ENCODE measurements at regions not wholly inside any gene's neighbourhood (a gene's known extent, or its start where the extent isn't known, plus 50 kb on each side); places are given as distances from the start of the nearest gene placed in this dataset.

DNA sequence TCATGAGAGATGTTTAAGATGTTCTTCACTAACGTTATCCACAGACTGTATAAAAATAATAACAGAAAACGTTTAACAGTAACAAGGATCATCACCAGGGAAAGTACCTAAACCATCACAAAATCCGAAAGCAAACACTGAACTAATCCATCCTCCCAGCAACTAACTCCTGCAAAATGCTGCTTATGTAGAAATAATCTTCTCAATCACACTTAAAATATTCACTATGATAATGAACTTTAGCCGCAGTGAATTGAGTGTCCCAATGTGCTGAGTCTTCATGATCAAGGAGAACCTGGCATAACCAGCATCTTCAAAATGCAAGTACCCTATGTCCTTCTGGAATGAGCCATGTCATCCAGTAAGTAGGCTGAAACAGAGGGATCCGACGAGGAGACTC lies 166.1 kb downstream of the LTN1 start:
- DNase-seq (ENCODE audit: low spot score) = no peak

DNA sequence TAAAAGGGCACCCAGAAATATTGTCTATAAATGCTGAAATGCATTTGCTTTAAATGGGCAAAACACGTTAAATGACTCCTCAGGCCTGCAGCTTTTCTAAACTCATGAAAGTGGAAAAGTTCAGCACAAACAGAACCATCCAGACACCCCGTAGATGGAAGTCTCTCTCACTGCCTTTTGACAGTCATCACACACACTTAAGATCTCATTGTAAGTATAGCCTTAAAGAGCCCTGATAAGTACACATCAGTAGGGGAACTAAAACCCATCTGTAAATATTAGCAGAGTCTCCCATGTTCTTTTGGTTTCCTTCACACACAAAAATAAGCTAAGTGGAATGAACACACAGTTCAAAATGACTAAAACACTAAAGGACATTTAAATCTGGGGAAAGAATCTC lies 166.7 kb downstream of the LTN1 start:
- no peak for DNase-seq (ENCODE audit: low spot score)

DNA sequence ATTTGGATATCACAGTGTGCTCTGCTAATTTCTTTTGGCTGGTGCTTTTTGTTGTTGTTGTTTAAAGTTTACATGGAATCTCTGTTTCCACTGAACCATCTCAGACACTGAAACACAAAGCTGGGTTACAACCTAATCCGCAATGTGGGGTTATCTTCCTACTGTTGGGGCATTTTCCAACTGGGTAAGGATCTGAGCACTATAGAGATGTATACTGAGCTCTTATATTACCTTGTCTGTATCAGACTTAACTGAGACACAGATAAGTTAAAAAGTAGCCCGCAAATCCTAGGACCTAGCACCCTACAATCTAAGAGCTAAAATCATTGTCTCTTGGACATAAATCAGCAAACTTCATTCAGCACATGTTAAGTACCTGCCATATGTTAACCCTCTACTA lies 169.2 kb downstream of the LTN1 start:
- DNase-seq (ENCODE audit: low spot score) = no peak

DNA sequence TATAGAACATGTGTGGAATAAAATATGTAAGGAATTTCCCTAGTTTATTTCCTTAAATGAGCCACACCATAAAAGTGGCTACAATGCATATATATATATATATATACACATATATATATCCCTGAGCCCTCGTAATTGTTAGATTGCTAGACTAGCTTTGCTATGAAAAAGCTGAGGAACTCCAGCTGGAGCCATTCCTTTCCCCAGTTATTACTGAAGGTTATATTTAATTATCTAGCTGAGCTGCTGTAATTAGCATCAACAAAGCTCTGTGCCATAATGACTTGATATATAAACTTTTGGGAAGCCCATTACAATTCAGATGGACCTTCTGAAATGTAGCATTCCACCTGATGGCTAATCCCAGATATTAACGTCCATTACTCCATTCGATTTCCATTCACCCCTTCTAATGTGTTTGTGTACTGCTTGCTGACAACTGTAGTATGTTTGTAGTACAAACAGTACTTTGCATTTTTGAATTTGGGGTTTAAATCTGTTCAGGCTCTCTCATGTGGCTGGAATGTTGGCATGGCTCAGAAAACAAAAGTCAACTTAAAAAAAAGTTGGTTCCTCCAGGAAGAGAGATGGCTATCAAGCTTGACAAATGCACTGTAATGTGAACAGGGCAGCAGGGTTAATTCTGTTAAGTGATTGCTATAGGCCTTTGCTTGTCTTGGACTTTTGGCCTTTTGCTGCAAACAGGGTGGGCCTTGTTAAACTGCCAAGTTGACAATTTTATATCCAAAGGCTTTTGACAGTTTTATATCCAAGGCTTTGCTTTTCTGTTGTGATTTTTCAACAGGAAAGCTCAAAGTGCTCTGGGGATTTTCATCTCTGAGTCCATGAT lies 170.0 kb downstream of the LTN1 start:
- DNase-seq (ENCODE audit: low spot score) = peak; percentile 3

DNA sequence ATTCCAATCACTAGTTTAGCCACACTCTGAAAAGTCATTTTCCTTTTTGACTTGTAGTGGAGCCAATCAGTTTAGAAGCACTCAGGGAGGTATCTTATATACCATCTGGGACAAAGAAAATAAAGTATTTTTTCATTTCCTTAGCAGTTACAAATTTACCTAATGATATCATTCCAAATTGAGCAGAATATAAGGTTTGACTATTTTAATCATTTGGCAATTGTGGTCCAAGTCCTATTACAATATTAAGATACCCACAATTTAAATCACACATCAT lies 170.6 kb downstream of the LTN1 start:
- DNase-seq (ENCODE audit: low spot score) = no peak

DNA sequence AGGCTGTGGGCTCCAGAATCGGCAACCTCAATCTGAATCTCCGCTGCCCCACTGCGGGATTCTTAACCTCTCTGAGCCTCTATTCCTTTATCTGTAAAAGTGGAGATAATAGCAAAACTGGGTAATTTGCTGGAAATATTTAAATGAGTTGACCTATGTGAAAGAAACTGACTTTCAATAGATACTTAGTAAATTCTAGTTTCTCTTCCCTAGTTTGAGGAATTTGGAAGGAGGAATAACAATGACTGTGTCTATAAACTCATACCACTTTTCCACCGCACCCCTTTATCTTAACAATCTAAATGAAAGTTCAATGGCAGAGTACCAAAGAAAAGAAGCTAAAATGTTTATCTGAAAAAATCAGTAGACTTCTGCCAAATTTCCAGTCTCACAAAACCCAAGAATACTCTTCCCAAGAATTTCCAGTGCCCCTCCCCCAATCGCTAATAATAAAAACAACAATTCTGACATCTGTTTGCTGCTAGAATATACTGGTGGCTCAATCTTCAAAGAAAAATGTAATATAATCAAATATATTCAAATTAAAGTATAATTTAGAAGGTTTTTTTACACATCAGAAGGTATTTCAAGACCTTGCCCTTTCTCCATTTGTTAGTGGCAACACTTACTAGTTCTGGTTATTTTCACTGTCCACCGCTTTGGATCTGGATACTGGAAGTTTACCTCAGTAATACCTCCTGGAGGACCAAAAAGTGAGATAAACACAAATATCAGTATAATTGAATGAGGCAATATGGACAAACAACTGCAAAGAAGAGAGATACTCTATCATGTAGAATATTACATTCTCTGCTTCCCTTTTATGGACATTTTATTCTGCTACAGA lies 171.2 kb downstream of the LTN1 start:
- no peak for DNase-seq (ENCODE audit: low spot score)

DNA sequence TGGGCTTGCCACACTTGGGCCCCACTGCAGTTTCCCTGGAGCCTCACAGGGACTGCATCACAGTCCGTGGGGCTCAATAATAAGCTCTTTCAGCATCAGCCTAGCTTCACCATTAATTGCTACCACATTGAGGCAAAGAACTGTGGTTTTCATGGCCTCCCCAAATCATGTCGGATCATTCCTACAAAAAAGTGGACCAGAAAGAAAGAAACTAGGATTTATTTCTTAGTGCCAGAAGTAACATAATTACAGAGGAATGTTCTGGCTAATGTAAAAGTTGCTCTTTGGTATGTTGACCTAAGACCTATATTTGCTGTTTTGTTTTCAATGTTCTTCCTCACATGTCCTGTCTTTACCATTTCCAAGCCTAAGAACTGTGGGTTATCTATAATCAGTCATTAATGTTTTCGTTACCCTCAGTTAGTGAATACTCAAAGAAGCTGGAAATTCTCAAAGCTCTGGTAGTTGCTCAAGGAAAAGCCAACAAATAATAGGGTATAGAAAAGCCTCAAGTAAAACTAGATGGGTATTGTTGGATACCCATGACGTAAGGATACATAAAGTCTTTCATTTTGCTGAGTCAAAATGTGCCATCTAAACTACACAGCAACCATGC lies 173.9 kb downstream of the LTN1 start:
- DNase-seq (ENCODE audit: low spot score) = no peak

DNA sequence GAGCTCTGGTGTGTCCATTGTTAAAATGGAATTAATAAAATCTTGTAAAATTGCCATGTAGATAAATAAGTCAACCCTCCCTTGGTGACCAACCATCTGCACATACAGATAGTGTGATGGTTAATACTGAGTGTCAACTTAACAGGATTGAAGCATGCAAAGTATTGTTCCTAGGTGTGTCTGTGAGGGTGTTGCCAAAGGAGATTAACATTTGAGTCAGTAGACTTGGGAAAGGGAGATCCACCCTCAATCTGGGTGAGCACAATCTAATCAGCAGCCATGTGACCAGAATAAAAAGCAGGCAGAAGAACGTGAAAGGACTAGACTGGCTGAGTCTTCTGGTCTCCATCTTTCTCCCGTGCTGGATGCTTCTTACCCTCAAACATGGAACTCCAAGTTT lies 174.8 kb downstream of the LTN1 start:
- DNase-seq (ENCODE audit: low spot score) = no peak

DNA sequence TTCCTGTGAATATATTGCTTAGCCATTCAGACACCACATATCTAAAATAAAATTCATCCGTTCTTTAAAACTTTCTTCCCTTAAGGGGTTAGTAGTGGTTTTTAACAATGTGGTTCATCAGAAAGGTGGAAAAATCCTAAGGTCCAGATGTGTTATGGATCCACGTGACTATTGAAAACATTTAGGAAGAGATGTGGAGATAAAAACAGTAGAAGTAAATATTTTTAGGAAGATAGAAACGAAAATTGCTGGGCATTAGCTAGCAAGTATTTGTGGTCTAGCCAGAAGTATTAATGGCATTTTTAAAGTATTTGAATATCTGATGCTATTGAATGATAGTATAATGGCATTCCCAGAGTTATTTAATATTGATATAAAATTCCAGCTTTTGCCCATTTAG lies 180.8 kb downstream of the LTN1 start:
- DNase-seq (ENCODE audit: low spot score) = no peak

DNA sequence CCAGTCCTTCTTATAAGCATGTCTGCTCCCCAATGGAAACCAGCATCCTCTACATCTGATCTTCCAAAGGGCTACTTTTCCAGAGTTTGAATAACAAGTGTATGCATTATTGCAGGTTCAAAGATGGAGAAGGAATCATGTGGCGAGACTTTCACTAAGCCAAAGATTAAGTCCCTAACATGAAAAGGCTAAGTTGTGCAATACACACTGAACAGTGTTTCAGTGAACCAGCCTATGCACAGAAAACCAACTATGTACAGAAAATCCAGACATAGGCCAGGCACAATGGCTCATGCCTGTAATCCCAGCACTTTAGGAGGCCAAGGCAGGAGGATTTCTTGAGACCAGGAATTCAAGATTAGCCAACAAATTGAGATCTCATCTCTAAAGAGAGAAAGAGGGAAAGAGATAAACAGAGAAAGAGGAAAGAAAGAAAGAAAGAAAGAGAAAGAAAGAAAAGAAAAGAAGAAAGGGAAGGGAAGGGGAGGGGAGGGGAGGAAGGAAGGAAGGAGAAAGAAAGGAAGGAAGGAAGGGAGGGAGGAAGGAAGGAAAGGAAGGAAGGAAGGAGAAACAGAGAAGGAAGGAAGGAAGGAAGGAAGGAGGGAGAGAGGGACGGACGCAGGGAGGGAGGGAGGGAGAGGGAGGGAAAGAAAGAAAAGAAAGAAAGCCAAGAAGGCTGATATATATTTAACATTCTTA lies 181.7 kb downstream of the LTN1 start:
- DNase-seq (ENCODE audit: low spot score) = no peak

DNA sequence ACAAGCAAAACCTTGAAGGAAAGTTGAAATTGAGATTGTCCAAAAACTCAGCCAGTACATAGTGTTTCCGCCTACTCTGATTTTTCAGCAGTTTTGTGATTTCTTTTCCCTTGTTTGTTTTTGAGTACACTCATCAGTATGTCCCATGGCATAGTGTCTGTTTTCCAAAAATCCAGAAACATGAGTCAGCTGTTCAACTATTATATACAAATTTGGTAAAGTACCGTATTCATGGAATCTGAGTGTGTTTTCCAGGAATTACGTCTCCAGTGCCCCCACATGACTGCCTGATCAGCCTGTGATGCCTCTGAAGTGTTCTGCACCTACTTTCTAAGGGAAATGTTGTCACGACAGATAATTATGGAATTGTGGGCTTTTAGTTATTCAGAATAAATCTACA lies 186.8 kb downstream of the LTN1 start:
- no peak for DNase-seq (ENCODE audit: low spot score)

DNA sequence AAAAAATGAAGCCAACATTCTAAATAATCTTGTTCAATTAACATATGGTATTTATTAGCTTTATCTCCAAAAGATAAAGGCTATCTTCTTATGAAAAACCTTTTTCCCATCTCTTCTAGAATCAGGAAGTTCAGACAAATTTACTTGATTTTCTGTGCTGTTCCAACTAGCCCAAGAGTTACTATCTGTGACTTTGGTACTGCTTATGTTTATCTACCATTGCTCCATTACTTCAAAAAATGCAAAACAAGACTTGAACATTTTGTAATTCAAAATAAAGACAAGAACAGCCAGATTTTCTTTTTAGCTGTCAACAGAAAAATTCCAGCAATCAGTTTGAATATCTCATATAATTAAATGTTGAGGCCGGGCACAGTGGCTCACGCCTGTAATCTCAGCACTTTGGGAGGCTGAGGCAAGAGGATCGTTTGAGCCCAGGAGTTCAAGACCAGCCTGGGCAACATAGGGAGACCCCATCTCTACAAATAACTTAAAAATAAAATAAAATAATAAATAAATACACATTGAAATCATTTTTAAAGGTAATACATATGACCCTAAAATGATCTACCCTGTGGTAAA lies 188.5 kb downstream of the LTN1 start:
- DNase-seq (ENCODE audit: low spot score) = no peak

DNA sequence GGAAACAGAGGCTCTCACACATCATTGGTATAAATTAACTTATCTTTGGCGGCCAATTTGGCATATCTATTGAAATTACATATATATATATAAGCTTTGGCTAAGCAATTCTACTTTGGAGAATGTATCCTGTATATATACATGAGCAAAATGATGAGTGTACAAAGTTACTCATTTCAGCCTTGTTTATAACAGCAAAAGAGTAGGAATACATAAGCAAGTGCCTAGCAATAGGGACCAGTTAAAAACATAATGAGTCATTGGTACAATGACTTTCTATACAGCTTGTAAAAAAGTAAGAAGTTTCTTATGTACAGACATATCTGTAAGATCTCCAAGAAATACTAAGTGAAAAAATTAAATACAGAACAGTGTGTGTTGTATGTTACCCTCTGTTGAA lies 190.8 kb downstream of the LTN1 start:
- DNase-seq (ENCODE audit: low spot score) = no peak

DNA sequence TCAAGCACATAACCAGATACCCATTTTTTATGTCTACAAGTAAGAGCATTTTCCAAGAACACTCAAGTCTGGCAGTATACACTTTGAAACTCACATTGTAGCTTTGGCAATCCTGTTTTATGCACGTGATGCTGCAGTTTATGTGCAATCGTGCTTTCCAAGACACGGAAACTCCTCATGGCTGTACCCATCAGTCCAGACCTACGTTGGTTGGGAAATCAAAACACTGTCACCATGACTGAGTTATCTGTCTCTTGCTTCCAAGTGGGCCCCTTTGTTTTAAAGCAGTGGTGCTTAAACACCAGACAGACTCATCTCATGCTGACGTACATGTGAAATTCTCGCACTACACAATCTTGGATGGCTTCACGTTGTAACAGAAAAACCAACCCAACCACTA lies 192.8 kb downstream of the LTN1 start:
- DNase-seq (ENCODE audit: low spot score) = no peak

DNA sequence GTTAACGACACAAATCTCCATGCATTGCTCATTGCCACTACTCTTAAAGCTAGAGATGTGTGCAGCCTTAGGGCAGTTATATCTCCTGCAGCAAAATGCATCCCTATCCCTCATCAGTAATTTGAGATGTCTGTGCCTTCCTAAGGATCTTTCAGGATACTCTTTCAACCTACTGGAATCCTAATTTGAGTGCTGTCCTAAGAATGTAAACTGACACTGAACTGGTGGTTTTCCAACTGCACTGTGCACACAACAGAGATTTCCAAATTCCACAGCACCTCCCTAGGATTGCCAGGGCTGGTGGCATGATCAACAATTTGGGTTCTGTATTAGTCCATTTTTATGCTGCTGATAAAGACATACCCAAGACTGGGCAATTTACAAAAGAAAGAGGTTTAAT lies 193.9 kb downstream of the LTN1 start:
- no peak for DNase-seq (ENCODE audit: low spot score)

DNA sequence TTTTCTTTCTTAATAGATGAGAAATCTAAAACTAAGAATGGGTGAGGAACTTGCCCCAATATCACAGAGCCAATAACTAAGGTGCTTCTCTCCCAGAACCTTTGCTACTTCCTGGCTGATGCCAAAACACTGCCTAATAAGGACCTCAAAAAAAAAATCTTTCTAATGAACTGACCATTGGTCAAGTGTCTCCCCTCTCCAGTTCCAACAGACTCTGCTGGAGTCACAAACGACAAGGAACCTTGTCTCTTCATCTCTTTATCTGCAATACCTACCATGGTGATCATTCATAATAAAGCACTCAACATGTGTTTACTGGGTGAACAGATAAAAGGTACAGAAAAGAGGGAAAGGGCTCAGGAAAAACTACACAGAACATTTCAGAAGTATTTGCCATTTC lies 197.4 kb downstream of the LTN1 start:
- DNase-seq (ENCODE audit: low spot score) = no peak

DNA sequence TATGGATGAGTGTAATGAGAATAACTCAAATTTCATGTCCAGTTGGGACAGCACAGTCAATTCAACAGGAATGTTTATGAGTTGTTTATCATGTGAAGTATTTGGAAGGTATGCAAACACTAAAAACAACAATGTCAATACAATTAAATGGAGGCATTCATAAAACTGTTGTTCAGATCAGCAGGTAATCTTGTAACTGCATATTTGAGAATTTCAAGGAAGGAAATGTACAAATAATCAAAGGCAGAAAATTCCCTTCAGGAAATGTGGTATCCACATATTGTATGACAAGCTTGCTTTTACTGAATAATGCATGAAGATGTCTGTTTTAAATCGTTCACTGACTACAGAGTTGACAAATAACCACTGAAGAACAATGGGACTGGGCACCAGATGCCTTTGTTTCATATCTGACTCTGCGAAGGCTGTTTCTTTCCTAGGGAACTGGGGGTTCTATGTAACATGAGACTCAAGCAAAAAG lies 198.3 kb downstream of the LTN1 start:
- DNase-seq (ENCODE audit: low spot score) = no peak

DNA sequence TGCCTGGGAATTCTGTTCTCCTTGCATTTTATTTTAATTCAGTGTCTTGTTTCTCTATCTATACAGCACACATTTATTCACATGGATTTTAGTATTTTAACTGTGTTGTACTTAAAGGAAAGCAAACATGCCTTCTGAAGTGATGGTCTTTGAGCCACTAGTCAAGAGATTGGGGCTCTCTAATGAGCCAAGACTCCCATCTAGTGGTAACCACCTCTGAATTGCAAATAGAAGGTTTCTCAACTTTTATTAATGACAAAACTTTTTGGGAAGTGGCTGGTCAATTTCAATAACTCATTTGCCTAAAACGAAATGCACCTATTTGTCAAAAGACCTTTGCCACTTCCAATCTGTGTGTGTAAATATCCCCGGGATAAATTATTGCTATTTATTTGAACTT lies 199.6 kb downstream of the LTN1 start:
- peak; percentile 43 for DNase-seq (ENCODE audit: low spot score)

DNA sequence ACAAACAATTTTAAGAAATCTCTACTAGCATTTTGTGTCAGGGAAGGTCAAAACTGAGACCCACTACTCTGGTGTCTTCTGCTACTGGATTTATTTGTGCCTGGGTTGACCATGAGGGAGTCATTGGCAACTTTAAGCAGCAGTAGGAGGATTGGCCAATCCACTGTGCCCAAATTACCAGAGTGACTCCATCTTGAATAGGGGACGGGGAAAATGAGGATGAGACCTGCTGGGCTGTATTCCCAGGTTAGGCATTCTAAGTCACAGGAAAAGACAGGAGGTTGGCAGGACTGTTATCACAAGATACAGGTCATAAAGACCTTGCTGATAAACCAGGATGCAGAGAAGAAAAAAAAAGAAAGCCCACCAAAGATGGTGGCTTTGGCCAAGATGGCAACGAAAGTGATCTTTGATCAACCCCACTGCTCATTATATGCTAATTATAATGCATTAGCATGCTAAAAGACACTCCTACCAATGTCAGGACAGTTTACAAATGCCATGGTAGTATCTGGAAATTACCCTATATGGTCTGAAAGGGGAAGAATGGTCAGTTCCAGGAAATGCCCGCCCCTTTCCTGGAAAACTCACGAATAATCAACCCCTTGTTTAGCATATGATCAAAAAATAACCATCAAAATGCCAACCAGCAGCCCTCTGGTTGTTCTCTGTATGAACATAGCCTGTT lies 200.9 kb downstream of the LTN1 start:
- no peak for DNase-seq (ENCODE audit: low spot score)

DNA sequence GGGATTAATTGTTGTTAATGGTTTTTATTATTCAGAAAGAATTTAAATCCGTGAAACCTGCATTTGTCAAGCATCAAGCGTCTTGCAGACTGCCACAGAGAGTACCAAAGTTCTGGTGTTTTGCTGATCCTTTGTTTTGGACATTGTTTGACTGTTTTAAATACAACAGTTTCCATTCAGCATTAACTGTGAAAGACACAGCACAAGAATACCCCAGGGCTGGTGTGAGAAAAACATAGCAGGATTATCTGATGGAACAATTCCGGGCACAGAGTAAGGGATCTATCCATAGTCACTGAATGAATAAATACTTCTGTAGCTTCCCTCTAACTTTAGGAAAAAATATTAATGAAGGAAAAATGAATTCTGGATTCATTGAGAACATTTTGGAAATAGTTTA lies 202.3 kb downstream of the LTN1 start:
- DNase-seq (ENCODE audit: low spot score) = no peak

DNA sequence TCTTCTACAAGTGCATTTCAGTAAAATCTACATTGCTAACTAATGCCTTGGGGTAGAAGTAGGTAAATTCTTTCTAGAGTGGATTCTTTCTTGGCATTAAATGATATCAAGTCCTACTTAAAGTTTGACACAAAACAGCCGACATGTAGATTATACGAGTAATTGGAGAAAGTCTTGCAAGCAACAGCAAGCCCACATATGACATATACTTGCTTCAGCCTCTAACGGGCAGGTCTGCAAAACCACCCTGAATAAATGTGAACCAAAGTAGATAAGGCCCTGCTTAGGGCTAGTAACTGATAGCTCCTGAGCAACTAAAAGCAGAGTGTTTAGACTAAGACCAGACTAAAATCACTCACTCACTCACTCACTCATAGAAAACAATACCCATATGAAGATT lies 203.2 kb downstream of the LTN1 start:
- no peak for DNase-seq (ENCODE audit: low spot score)

DNA sequence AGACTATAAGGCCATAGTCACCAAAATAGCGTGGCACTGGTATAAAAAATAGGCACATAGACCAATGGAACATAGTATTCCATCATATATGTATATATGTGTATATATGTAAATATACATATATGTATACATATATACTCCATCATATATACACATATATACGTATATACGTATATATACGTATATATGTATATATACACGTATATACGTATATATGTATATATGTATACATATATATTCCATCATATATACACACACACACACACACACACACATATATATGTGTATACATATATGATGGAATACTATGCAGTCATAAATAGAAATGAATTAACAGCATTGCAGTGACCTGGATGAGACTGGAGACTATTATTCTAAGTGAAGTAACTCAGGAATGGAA lies 204.6 kb downstream of the LTN1 start:
- no peak for DNase-seq (ENCODE audit: low spot score)
